Medulla oblongata (tissue), 1 donor: ENCODE measurements at regions not wholly inside any gene's neighbourhood (a gene's known extent, or its start where the extent isn't known, plus 50 kb on each side); places are given as distances from the start of the nearest gene placed in this dataset.

Experiments
- DNase-seq: peaks from one replicate; pipeline ENCODE4 v3.0.0-alpha.2; 2015; ENCODE audit errors: extremely low spot score

DNA sequence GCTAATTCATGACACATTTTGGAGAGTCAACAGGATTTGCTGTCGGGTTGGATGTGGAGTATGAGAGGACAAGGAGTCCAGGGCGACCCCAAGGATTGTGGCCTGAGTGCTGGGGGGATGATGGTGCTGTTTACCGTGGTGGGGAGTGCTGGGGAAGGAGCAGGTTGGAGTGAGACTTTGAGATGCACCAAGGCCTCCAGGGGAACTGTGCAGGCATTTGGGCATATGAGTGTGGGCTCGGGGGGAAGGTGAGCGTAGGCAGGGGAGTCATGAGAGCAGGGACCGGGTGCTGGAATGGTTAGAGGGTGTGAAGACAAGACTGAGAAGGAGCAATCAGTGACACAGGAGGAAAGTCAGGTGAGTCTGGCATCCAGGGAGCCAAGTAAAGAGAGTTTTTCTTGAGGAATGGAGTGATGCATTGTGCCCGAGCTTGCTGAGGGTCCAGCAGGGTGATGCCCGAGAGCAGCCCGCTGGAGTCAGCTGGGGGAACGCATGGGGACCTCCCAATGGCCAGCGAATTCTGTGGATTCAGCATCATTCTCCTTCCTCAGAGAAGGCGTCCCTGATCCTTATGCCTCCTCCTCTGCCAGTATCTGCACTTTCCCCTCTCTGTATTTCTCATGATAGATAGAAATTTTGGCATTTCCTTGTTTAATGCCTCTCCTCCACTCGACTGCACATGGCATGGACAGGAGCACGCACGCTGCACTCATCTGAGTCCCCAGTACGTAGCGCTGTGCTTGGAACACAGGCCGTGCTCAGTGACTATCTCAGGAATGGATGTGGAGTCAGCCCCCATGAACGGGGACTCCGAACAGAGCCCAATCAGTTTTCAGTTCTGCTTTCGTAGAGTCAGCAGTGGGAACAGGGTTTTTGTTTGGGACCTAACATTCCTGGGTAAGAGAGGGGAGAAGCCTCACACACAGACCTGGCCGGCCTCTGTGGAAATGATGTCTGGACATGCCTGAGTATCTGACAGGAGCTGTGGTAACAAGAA is 52.1 kb upstream of the ETV3 start:
- no peak for DNase-seq

DNA sequence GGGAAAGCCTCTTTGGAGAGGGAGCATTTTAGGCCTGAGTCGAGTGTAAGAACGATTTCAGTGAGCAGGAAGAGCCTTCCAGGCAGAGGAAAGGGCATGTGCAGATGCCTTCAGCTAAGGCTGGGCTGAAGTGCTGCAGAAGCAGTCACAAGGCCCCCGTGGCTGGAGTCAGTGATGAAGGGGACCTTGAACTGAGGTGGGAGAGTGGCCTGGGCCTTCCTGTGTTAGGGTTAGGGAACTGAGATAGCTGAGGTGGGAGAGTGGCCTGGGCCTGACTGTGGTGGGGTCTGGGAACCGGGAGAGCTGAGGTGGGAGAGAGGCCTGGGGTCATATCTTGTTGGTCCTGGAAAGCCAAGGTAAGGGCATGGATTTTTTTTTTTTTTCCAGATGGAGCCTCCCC is 50.9 kb upstream of the ETV3 start:
- no peak for DNase-seq
